ENCODE measurements at regions not wholly inside any gene's neighbourhood (a gene's known extent, or its start where the extent isn't known, plus 50 kb on each side); places are given as distances from the start of the nearest gene placed in this dataset.

- H3K36me3 ChIP-seq (ENCODE audit: insufficient read depth, low read length) = no peaks in the 10 kb centered on the region
- no peaks in the 10 kb centered on the region for H3K4me1 ChIP-seq (ENCODE audit: insufficient read depth, low read length, poor library complexity, severe bottlenecking)
- BruUV-seq (replicated peaks) = no TSS peak
- H3K9me3 ChIP-seq (ENCODE audit: low read length) = no peaks in the 10 kb centered on the region
- H3K27ac ChIP-seq (ENCODE audit: low read depth, low read length, poor library complexity, severe bottlenecking) = no peak overlapping the region
- no peaks in the 10 kb centered on the region for H4K20me1 ChIP-seq (ENCODE audit: insufficient read depth, low read length)
- no peak for TF ChIP-seq EZH2phosphoT487 (IDR thresholded peaks at IDR 0.05; ENCODE audit: borderline replicate concordance, low read depth, low read length)
- TF ChIP-seq CTCF (conservative IDR thresholded peaks at IDR 0.05; ENCODE audit: low read length) = no peak
- POLR2A ChIA-PET = interaction anchor here (1.2 kb wide), 1 partner anchor 10 kb away, joined by 3 read pairs; no protein-coding TSS in a partner anchor
- no peak overlapping the region for H3K4me2 ChIP-seq (ENCODE audit: low read length)
- CTCF ChIA-PET (ENCODE audit: unreplicated experiment) = no interaction called here
- no peak for DNase-seq (ENCODE audit: low spot score)
- H2AFZ ChIP-seq (ENCODE audit: low read length) = no peak overlapping the region
- H3K9me2 ChIP-seq (ENCODE audit: insufficient read depth, low read length) = no peaks in the 10 kb centered on the region
- intact Hi-C loops (cut with micrococcal nuclease; ENCODE audit: unreplicated experiment) = no loop called here
- no peak overlapping the region for H3K4me3 ChIP-seq (ENCODE audit: low read depth, low read length, poor library complexity, severe bottlenecking)
- H3K79me2 ChIP-seq (ENCODE audit: insufficient read depth, low read depth, low read length) = no peaks in the 10 kb centered on the region
Measured at GRCh38 chr4:156642161-156642560, 329.4 kb downstream of the PDGFC start.

- Histone ChIP-seq H3K36me3 (ENCODE audit: insufficient read depth, low read length) (no peaks in the 10 kb centered on the region), H4K20me1 (ENCODE audit: insufficient read depth, low read length) (no peaks in the 10 kb centered on the region), H3K4me3 (ENCODE audit: low read depth, low read length, poor library complexity, severe bottlenecking) (no peak overlapping the region), H3K27ac (ENCODE audit: low read depth, low read length, poor library complexity, severe bottlenecking) (no peak overlapping the region), H3K4me1 (ENCODE audit: insufficient read depth, low read length, poor library complexity, severe bottlenecking) (no peaks in the 10 kb centered on the region), H3K9me2 (ENCODE audit: insufficient read depth, low read length) (no peaks in the 10 kb centered on the region), H3K79me2 (ENCODE audit: insufficient read depth, low read depth, low read length) (no peaks in the 10 kb centered on the region), H3K4me2 (ENCODE audit: low read length) (no peak overlapping the region), H2AFZ (ENCODE audit: low read length) (no peak overlapping the region), H3K9me3 (ENCODE audit: low read length) (no peaks in the 10 kb centered on the region)
- TF ChIP-seq EZH2phosphoT487 (IDR thresholded peaks at IDR 0.05; ENCODE audit: borderline replicate concordance, low read depth, low read length) (no peak), CTCF (conservative IDR thresholded peaks at IDR 0.05; ENCODE audit: low read length) (no peak)
- POLR2A ChIA-PET = interaction anchor here (0.9 kb wide), 1 partner anchor 15 kb away, joined by 3 read pairs; no protein-coding TSS in a partner anchor
- BruUV-seq (replicated peaks) = no TSS peak
- intact Hi-C loops (cut with micrococcal nuclease; ENCODE audit: unreplicated experiment) = no loop called here
- DNase-seq (ENCODE audit: low spot score) = no peak
- CTCF ChIA-PET (ENCODE audit: unreplicated experiment) = no interaction called here
Measured at GRCh38 chr4:156638925-156639605, 332.5 kb downstream of the PDGFC start.

- CTCF ChIA-PET (ENCODE audit: unreplicated experiment) = no interaction called here
- intact Hi-C loops (cut with micrococcal nuclease; ENCODE audit: unreplicated experiment) = no loop called here
- no peak for DNase-seq (ENCODE audit: low spot score)
- no peaks in the 10 kb centered on the region for H3K9me3 ChIP-seq (ENCODE audit: low read length)
- H2AFZ ChIP-seq (ENCODE audit: low read length) = no peak overlapping the region
- no TSS peak for BruUV-seq (replicated peaks)
- no peaks in the 10 kb centered on the region for H3K79me2 ChIP-seq (ENCODE audit: insufficient read depth, low read depth, low read length)
- no peaks in the 10 kb centered on the region for H3K4me1 ChIP-seq (ENCODE audit: insufficient read depth, low read length, poor library complexity, severe bottlenecking)
- POLR2A ChIA-PET = interaction anchor here (0.7 kb wide), 1 partner anchor 309 kb away, joined by 3 read pairs; no protein-coding TSS in a partner anchor
- TF ChIP-seq EZH2phosphoT487 (IDR thresholded peaks at IDR 0.05; ENCODE audit: borderline replicate concordance, low read depth, low read length) = no peak
- no peak for TF ChIP-seq CTCF (conservative IDR thresholded peaks at IDR 0.05; ENCODE audit: low read length)
- H3K4me3 ChIP-seq (ENCODE audit: low read depth, low read length, poor library complexity, severe bottlenecking) = no peak overlapping the region
- no peaks in the 10 kb centered on the region for H3K36me3 ChIP-seq (ENCODE audit: insufficient read depth, low read length)
- H3K9me2 ChIP-seq (ENCODE audit: insufficient read depth, low read length) = no peaks in the 10 kb centered on the region
- no peak overlapping the region for H3K27ac ChIP-seq (ENCODE audit: low read depth, low read length, poor library complexity, severe bottlenecking)
- no peak overlapping the region for H3K4me2 ChIP-seq (ENCODE audit: low read length)
- no peaks in the 10 kb centered on the region for H4K20me1 ChIP-seq (ENCODE audit: insufficient read depth, low read length)
Measured at GRCh38 chr4:156638334-156638733, 333.3 kb downstream of the PDGFC start.

Measured in OCI-LY7 (cell line).